ENCODE measurements at regions not wholly inside any gene's neighbourhood (a gene's known extent, or its start where the extent isn't known, plus 50 kb on each side); places are given as distances from the start of the nearest gene placed in this dataset.

- H3K4me3 ChIP-seq (replicated peaks; ENCODE audit: low read depth, low read length): no peak overlapping the region
- no peak for DNase-seq (ENCODE audit: extremely low read depth, insufficient read length)
- H3K36me3 ChIP-seq (ENCODE audit: control insufficient read depth, insufficient read depth, low read length): no peaks in the 10 kb centered on the region
- H3K27me3 ChIP-seq (replicated peaks; ENCODE audit: control insufficient read depth, insufficient read depth, low read length): no peaks in the 10 kb centered on the region
- TF ChIP-seq, protein P1, sequence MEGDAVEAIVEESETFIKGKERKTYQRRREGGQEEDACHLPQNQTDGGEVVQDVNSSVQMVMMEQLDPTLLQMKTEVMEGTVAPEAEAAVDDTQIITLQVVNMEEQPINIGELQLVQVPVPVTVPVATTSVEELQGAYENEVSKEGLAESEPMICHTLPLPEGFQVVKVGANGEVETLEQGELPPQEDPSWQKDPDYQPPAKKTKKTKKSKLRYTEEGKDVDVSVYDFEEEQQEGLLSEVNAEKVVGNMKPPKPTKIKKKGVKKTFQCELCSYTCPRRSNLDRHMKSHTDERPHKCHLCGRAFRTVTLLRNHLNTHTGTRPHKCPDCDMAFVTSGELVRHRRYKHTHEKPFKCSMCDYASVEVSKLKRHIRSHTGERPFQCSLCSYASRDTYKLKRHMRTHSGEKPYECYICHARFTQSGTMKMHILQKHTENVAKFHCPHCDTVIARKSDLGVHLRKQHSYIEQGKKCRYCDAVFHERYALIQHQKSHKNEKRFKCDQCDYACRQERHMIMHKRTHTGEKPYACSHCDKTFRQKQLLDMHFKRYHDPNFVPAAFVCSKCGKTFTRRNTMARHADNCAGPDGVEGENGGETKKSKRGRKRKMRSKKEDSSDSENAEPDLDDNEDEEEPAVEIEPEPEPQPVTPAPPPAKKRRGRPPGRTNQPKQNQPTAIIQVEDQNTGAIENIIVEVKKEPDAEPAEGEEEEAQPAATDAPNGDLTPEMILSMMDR (IDR thresholded peaks at IDR 0.05; ENCODE audit: insufficient read depth, low read length, poor library complexity, severe bottlenecking): no peak
These were observed 265.9 kb downstream of the BMP7 start for GRCh38 chr20:57000441-57000968.

DNA sequence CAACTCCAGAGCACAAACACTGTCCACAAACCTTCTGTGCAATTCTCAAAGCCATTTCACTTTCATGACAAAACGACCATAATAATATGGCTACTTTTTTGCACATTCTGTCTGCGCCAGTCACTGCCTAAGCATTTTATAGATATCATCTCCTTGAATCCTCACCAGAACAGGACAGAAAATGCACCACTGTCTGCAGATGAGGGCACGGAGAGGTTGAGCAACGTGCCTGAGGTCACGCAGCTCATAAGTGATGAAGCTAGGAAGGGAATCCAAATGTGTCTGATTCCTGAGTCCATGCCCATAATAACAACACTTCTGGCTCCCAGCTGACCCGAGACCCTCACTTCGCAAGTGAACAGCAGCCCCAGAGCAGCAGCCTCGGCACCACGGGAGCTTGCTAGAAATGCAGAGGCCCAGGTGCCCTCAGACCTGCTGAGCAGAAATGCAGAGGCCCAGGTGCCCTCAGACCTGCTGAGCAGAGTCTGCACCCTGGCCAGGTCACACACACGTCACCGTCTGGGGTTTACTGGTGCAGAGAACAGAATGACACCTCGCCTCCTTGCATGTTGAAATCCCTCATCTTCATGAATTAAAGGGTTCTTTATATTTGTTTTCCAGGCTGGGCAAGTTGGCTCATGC is 265.2 kb downstream of the BMP7 start:
- no peaks in the 10 kb centered on the region for H3K27me3 ChIP-seq (replicated peaks; ENCODE audit: control insufficient read depth, insufficient read depth, low read length)

DNA sequence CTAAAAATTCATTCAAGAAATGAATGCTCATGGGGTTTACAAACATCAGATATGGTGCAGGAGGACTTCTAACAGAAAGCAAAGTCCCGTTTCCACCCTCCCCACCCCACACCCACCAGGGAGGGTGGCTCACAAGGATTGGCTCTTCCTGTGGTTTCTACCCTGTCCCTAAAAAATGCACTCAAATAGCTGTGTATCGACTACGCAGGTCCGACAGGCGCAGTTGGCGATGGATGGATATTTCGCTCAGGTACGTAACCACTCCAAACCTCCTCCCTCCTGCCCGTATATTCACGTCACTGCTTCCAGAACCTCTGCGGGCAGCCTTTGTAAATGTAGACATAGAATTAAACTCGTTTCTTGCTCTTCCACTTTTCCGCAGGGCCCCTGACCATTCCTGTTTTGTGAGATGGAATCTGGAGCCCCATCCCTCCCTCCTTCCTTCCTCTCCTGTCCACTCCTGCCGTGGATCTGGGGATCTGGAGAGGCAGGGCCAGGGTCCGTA is 264.3 kb downstream of the BMP7 start:
- DNase-seq (ENCODE audit: extremely low read depth, insufficient read length): no peak
- H3K27me3 ChIP-seq (replicated peaks; ENCODE audit: control insufficient read depth, insufficient read depth, low read length): no peaks in the 10 kb centered on the region
- H3K4me3 ChIP-seq (replicated peaks; ENCODE audit: low read depth, low read length): no peak overlapping the region
- H3K36me3 ChIP-seq (ENCODE audit: control insufficient read depth, insufficient read depth, low read length): no peaks in the 10 kb centered on the region
- TF ChIP-seq, protein P1 (IDR thresholded peaks at IDR 0.05; ENCODE audit: insufficient read depth, low read length, poor library complexity, severe bottlenecking): no peak

More for the DNA sequence above, 265.2 kb downstream of the BMP7 start:
- Histone ChIP-seq H3K36me3 (ENCODE audit: control insufficient read depth, insufficient read depth, low read length) (no peaks in the 10 kb centered on the region), H3K4me3 (replicated peaks; ENCODE audit: low read depth, low read length) (no peak overlapping the region)
- DNase-seq (ENCODE audit: extremely low read depth, insufficient read length): no peak
- TF ChIP-seq, protein P1 (IDR thresholded peaks at IDR 0.05; ENCODE audit: insufficient read depth, low read length, poor library complexity, severe bottlenecking): no peak

DNA sequence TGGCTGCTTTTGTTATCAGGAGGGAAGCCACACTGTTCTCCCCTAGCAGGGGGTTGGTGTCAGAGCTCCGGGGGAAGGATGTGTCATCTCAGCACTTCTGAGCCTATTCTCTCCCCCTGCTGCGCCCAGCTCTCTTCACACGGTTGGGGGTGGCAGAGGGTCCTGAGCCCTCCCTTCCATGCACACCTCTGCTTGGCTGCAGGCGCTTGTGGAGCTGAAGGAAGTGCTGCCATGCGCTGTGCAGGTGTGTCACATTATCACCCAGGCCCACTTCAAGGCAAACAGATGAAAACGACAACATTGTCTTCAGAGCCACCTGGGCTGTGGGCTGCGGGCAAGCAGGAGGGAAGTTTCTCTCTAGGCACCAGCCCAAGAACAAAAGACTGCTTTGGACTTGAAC is 263.4 kb downstream of the BMP7 start:
- TF ChIP-seq, protein P1 (IDR thresholded peaks at IDR 0.05; ENCODE audit: insufficient read depth, low read length, poor library complexity, severe bottlenecking): no peak
- no peak overlapping the region for H3K4me3 ChIP-seq (replicated peaks; ENCODE audit: low read depth, low read length)
- H3K36me3 ChIP-seq (ENCODE audit: control insufficient read depth, insufficient read depth, low read length): no peaks in the 10 kb centered on the region
- DNase-seq (ENCODE audit: extremely low read depth, insufficient read length): no peak
- H3K27me3 ChIP-seq (replicated peaks; ENCODE audit: control insufficient read depth, insufficient read depth, low read length): no peaks in the 10 kb centered on the region

DNA sequence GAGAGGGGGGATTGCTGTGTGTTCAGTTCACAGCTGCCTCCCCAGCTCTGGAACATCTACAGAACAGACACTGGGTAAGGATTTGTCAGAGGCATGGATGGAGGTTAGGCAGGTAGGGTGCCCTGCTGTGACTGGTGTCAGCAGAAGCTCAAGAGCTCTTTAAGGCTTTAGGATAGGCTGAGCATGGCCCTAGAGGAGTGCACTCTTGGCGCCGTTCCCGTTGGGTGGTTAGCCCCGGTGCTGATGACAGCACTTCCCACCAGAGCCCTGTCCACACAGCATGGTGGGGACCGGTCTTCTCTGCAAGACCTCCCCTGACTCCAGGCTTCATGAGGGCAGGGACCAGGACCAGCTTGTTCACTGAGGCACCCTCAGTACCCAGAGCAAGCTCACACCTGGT is 262.0 kb downstream of the BMP7 start:
- DNase-seq (ENCODE audit: extremely low read depth, insufficient read length): no peak
- no peaks in the 10 kb centered on the region for H3K36me3 ChIP-seq (ENCODE audit: control insufficient read depth, insufficient read depth, low read length)
- H3K27me3 ChIP-seq (replicated peaks; ENCODE audit: control insufficient read depth, insufficient read depth, low read length): no peaks in the 10 kb centered on the region
- TF ChIP-seq, protein P1 (IDR thresholded peaks at IDR 0.05; ENCODE audit: insufficient read depth, low read length, poor library complexity, severe bottlenecking): no peak
- H3K4me3 ChIP-seq (replicated peaks; ENCODE audit: low read depth, low read length): no peak overlapping the region

All from GM06990 (cell line).